ENCODE measurements at regions not wholly inside any gene's neighbourhood (a gene's known extent, or its start where the extent isn't known, plus 50 kb on each side); places are given as distances from the start of the nearest gene placed in this dataset.

DNA sequence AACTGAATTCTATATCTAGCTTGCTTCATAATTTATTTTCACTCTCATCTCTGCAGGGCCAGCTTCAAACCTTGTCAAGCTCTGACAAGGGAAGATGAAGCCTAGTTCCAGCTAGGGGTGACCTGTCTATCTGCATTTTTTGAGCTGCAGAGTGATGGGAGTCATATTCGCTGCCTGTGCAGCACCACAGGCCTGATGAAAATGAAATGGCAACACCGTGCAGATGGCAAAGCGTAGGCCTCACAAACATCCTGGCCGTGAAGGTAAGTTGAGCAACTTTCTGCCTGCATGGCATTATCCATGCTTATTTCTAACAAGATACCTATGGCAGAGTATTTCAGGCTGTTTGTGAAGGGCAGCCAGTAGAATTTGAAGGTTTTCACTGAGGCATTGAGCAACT lies 86.4 kb upstream of the C1QTNF9B start:
- TF ChIP-seq, protein P1, sequence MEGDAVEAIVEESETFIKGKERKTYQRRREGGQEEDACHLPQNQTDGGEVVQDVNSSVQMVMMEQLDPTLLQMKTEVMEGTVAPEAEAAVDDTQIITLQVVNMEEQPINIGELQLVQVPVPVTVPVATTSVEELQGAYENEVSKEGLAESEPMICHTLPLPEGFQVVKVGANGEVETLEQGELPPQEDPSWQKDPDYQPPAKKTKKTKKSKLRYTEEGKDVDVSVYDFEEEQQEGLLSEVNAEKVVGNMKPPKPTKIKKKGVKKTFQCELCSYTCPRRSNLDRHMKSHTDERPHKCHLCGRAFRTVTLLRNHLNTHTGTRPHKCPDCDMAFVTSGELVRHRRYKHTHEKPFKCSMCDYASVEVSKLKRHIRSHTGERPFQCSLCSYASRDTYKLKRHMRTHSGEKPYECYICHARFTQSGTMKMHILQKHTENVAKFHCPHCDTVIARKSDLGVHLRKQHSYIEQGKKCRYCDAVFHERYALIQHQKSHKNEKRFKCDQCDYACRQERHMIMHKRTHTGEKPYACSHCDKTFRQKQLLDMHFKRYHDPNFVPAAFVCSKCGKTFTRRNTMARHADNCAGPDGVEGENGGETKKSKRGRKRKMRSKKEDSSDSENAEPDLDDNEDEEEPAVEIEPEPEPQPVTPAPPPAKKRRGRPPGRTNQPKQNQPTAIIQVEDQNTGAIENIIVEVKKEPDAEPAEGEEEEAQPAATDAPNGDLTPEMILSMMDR (IDR thresholded peaks at IDR 0.05; ENCODE audit: poor library complexity, severe bottlenecking): no peak
- TF ChIP-seq SMC3 (conservative IDR thresholded peaks at IDR 0.05; ENCODE audit: poor library complexity): no peak
- no peak for TF ChIP-seq POLR2AphosphoS5 (IDR thresholded peaks at IDR 0.05)
- TF ChIP-seq, protein P2, sequence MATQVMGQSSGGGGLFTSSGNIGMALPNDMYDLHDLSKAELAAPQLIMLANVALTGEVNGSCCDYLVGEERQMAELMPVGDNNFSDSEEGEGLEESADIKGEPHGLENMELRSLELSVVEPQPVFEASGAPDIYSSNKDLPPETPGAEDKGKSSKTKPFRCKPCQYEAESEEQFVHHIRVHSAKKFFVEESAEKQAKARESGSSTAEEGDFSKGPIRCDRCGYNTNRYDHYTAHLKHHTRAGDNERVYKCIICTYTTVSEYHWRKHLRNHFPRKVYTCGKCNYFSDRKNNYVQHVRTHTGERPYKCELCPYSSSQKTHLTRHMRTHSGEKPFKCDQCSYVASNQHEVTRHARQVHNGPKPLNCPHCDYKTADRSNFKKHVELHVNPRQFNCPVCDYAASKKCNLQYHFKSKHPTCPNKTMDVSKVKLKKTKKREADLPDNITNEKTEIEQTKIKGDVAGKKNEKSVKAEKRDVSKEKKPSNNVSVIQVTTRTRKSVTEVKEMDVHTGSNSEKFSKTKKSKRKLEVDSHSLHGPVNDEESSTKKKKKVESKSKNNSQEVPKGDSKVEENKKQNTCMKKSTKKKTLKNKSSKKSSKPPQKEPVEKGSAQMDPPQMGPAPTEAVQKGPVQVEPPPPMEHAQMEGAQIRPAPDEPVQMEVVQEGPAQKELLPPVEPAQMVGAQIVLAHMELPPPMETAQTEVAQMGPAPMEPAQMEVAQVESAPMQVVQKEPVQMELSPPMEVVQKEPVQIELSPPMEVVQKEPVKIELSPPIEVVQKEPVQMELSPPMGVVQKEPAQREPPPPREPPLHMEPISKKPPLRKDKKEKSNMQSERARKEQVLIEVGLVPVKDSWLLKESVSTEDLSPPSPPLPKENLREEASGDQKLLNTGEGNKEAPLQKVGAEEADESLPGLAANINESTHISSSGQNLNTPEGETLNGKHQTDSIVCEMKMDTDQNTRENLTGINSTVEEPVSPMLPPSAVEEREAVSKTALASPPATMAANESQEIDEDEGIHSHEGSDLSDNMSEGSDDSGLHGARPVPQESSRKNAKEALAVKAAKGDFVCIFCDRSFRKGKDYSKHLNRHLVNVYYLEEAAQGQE (IDR thresholded peaks at IDR 0.05; ENCODE audit: borderline replicate concordance): no peak
- TF ChIP-seq EZH2 (IDR thresholded peaks at IDR 0.05; ENCODE audit: borderline replicate concordance, insufficient read depth, low read length, poor library complexity, severe bottlenecking): no peak
- TF ChIP-seq EP300 (conservative IDR thresholded peaks at IDR 0.05; ENCODE audit: poor library complexity, severe bottlenecking): no peak
- TF ChIP-seq RAD21 (conservative IDR thresholded peaks at IDR 0.05): no peak
- no peak for TF ChIP-seq MXI1 (conservative IDR thresholded peaks at IDR 0.05; ENCODE audit: poor library complexity, severe bottlenecking)

All from neural cell (in vitro differentiated cells).